ENCODE measurements at regions not wholly inside any gene's neighbourhood (a gene's known extent, or its start where the extent isn't known, plus 50 kb on each side); places are given as distances from the start of the nearest gene placed in this dataset.

DNA sequence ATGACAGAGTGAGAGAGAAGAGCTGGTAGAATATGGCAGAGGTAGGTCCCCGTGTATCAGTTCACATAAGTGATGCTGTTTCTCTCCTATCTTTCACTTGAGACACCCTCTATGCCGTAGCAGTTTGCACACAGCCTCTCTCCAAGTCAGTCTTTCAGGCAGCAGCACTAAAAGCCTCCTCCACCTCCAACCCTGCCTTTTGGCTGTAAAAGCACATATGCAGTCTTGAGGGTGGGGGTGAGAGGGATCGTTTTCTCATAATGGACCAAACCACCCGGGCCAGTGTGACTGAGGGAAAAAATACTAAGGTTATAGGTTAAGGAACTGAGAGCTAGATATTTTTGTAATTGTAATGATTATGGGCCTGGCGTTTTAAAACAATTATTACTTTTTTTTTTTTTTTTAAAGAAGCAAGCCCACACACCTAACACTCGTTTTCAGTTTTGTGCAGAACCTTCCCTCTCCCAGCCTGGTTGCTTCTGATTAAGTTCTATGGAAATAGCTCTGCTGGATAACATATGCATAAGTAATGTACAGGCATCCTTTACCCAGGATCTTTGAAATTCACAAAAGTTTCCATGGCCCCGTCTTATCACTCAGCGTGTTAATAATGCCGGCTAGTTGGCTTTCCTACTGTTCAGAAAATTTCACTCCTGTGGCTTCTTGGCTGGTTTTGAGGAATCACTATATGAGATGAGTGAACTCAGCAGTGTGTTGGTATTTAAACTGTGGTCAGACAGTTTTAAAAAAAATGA lies 112.2 kb upstream of the MEIS1 start:
- TF ChIP-seq, protein P1, sequence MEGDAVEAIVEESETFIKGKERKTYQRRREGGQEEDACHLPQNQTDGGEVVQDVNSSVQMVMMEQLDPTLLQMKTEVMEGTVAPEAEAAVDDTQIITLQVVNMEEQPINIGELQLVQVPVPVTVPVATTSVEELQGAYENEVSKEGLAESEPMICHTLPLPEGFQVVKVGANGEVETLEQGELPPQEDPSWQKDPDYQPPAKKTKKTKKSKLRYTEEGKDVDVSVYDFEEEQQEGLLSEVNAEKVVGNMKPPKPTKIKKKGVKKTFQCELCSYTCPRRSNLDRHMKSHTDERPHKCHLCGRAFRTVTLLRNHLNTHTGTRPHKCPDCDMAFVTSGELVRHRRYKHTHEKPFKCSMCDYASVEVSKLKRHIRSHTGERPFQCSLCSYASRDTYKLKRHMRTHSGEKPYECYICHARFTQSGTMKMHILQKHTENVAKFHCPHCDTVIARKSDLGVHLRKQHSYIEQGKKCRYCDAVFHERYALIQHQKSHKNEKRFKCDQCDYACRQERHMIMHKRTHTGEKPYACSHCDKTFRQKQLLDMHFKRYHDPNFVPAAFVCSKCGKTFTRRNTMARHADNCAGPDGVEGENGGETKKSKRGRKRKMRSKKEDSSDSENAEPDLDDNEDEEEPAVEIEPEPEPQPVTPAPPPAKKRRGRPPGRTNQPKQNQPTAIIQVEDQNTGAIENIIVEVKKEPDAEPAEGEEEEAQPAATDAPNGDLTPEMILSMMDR (IDR thresholded peaks at IDR 0.05), result no peak
- TF ChIP-seq POLR2A (IDR thresholded peaks at IDR 0.05), result no peak
